HCT116 (cell line): ENCODE measurements at regions not wholly inside any gene's neighbourhood (a gene's known extent, or its start where the extent isn't known, plus 50 kb on each side); places are given as distances from the start of the nearest gene placed in this dataset.

Experiments used
- CTCF ChIP-seq, 3 experiments: fragments of 200-600 bp in 1 of 3; sonication (generic) in 1 of 3; IDR thresholded peaks in 2 of 3; conservative IDR thresholded peaks in 1 of 3; 2 replicates each; pipeline ENCODE4 v1.5.1; 2012 to 2017; ENCODE audit warnings: low read depth in 2 of 3, low read length in 2 of 3, antibody characterized with exemption in 1 of 3, borderline replicate concordance in 1 of 3, control low read depth in 1 of 3, mild to moderate bottlenecking in 1 of 3, mixed read lengths in 1 of 3, mixed run types in 1 of 3, moderate library complexity in 1 of 3; ENCODE audit not compliant: insufficient read depth in 1 of 3
- EZH2 ChIP-seq: fragments of 200-600 bp; sonication (generic); IDR thresholded peaks from 2 replicates; pipeline ENCODE4 v1.6.1; 2017; ENCODE audit warnings: antibody characterized with exemption, mixed run types
- ZFX ChIP-seq: fragments of 450-650 bp; IDR thresholded peaks from 2 replicates; pipeline ENCODE4 v1.6.1; 2017
- ZNF274 ChIP-seq: fragments of 200-500 bp; sonication (Bioruptor generic); IDR thresholded peaks from 2 replicates; pipeline ENCODE4 v1.6.1; 2014; ENCODE audit warnings: mild to moderate bottlenecking, low read depth, low read length, inconsistent platforms

- TF ChIP-seq ZNF274 (no peak), ZFX (no peak), EZH2 (no peak), CTCF (IDR thresholded peaks at IDR 0.05 in 2 of 3, conservative IDR thresholded peaks at IDR 0.05 in 1 of 3; ENCODE audit: borderline replicate concordance in 1 of 3, insufficient read depth in 1 of 3, low read depth in 2 of 3, low read length in 2 of 3) (no peak)
Measured at GRCh38 chr14:81619816-81620215, 86.2 kb upstream of the SEL1L start.
